ENCODE measurements at regions not wholly inside any gene's neighbourhood (a gene's known extent, or its start where the extent isn't known, plus 50 kb on each side); places are given as distances from the start of the nearest gene placed in this dataset.
A peak's percentile ranks its signal among the peaks of the same experiment; 100 is the strongest.

DNA sequence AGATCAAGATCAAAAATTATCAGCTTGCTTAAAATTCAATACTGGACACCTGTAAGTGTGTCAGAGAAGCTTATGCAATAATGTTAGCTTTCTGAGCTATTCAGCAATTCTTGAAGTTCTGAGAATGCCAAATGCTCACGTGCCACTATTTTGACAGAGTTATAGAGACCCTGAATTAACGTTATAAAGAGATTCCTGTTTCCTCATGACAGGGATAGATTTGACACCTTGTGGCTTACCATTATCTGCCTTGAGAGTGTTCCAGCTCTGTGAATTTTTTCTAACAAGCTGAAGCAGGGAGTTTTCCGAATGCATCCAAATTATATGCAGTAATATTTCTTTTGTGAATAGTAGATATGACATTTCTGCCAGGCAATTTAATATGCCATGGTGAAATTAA is 781.6 kb downstream of the ADGRL2 start:
- TF ChIP-seq EZH2 (IDR thresholded peaks at IDR 0.05; ENCODE audit: borderline replicate concordance, low read length), result no peak
- no peaks in the 10 kb centered on the region for H4K20me1 ChIP-seq (ENCODE audit: insufficient read depth, low read length)
- H3K4me1 ChIP-seq (ENCODE audit: insufficient read depth, low read length, severe bottlenecking), result no peaks in the 10 kb centered on the region
- H3F3A ChIP-seq (ENCODE audit: insufficient read depth, low read length), result no peaks in the 10 kb centered on the region
- no peaks in the 10 kb centered on the region for H3K79me2 ChIP-seq (ENCODE audit: insufficient read depth, low read length)
- no peak overlapping the region for H3K4me3 ChIP-seq (ENCODE audit: low read depth, low read length, poor library complexity, severe bottlenecking)
- H3K27ac ChIP-seq (ENCODE audit: low read depth, low read length, poor library complexity, severe bottlenecking), result no peak overlapping the region
- no peaks in the 10 kb centered on the region for H3K9me3 ChIP-seq (ENCODE audit: low read length)
- H3K36me3 ChIP-seq (ENCODE audit: insufficient read depth, low read length), result no peaks in the 10 kb centered on the region
- no peaks in the 10 kb centered on the region for H3K9me2 ChIP-seq (ENCODE audit: low read depth, low read length)
- H2AFZ ChIP-seq (ENCODE audit: low read length), result no peak overlapping the region
- H3K9ac ChIP-seq (ENCODE audit: low read length), result no peak overlapping the region
- H3K27me3 ChIP-seq (ENCODE audit: insufficient read depth, low read length), result no peaks in the 10 kb centered on the region
- H3K4me2 ChIP-seq (ENCODE audit: low read length), result no peak overlapping the region

GRCh38 chr1:82578086-82578726 is 777.5 kb downstream of the ADGRL2 start:
- Histone ChIP-seq H3K9me2 (ENCODE audit: low read depth, low read length) (no peaks in the 10 kb centered on the region), H3K36me3 (ENCODE audit: insufficient read depth, low read length) (no peaks in the 10 kb centered on the region), H3K9ac (ENCODE audit: low read length) (no peak overlapping the region), H3K79me2 (ENCODE audit: insufficient read depth, low read length) (no peaks in the 10 kb centered on the region), H3K4me1 (ENCODE audit: insufficient read depth, low read length, severe bottlenecking) (no peaks in the 10 kb centered on the region), H2AFZ (ENCODE audit: low read length) (no peak overlapping the region), H3K27me3 (ENCODE audit: insufficient read depth, low read length) (no peaks in the 10 kb centered on the region), H3K4me2 (ENCODE audit: low read length) (no peak overlapping the region), H3K4me3 (ENCODE audit: low read depth, low read length, poor library complexity, severe bottlenecking) (no peak overlapping the region), H4K20me1 (ENCODE audit: insufficient read depth, low read length) (no peaks in the 10 kb centered on the region), H3F3A (ENCODE audit: insufficient read depth, low read length) (no peaks in the 10 kb centered on the region), H3K9me3 (ENCODE audit: low read length) (no peaks in the 10 kb centered on the region), H3K27ac (ENCODE audit: low read depth, low read length, poor library complexity, severe bottlenecking) (peak overlapping the region; percentile 55)
- TF ChIP-seq CTCF (IDR thresholded peaks at IDR 0.05; ENCODE audit: low read length) (no peak), EZH2 (IDR thresholded peaks at IDR 0.05; ENCODE audit: borderline replicate concordance, low read length) (no peak)

GRCh38 chr1:82567348-82567747 is 766.6 kb downstream of the ADGRL2 start:
- Histone ChIP-seq H3F3A (ENCODE audit: insufficient read depth, low read length) (no peaks in the 10 kb centered on the region), H3K4me3 (ENCODE audit: low read depth, low read length, poor library complexity, severe bottlenecking) (no peak overlapping the region), H3K9ac (ENCODE audit: low read length) (no peak overlapping the region), H4K20me1 (ENCODE audit: insufficient read depth, low read length) (no peaks in the 10 kb centered on the region), H2AFZ (ENCODE audit: low read length) (no peak overlapping the region), H3K9me2 (ENCODE audit: low read depth, low read length) (no peaks in the 10 kb centered on the region), H3K27ac (ENCODE audit: low read depth, low read length, poor library complexity, severe bottlenecking) (no peak overlapping the region), H3K4me2 (ENCODE audit: low read length) (no peak overlapping the region), H3K79me2 (ENCODE audit: insufficient read depth, low read length) (no peaks in the 10 kb centered on the region), H3K4me1 (ENCODE audit: insufficient read depth, low read length, severe bottlenecking) (peaks cover 4% of the 10 kb centered on the region), H3K9me3 (ENCODE audit: low read length) (no peaks in the 10 kb centered on the region), H3K36me3 (ENCODE audit: insufficient read depth, low read length) (no peaks in the 10 kb centered on the region), H3K27me3 (ENCODE audit: insufficient read depth, low read length) (no peaks in the 10 kb centered on the region)
- TF ChIP-seq EZH2 (IDR thresholded peaks at IDR 0.05; ENCODE audit: borderline replicate concordance, low read length), result no peak
- no peak for TF ChIP-seq CTCF (IDR thresholded peaks at IDR 0.05; ENCODE audit: low read length)

GRCh38 chr1:82565546-82565945 is 764.8 kb downstream of the ADGRL2 start:
- Histone ChIP-seq H3K4me1 (ENCODE audit: insufficient read depth, low read length, severe bottlenecking) (peaks cover 4% of the 10 kb centered on the region), H3K79me2 (ENCODE audit: insufficient read depth, low read length) (no peaks in the 10 kb centered on the region), H3K4me3 (ENCODE audit: low read depth, low read length, poor library complexity, severe bottlenecking) (no peak overlapping the region), H3K36me3 (ENCODE audit: insufficient read depth, low read length) (no peaks in the 10 kb centered on the region), H3K4me2 (ENCODE audit: low read length) (no peak overlapping the region), H3K9me3 (ENCODE audit: low read length) (no peaks in the 10 kb centered on the region), H3F3A (ENCODE audit: insufficient read depth, low read length) (no peaks in the 10 kb centered on the region), H3K27me3 (ENCODE audit: insufficient read depth, low read length) (no peaks in the 10 kb centered on the region), H3K9ac (ENCODE audit: low read length) (no peak overlapping the region), H4K20me1 (ENCODE audit: insufficient read depth, low read length) (no peaks in the 10 kb centered on the region), H3K9me2 (ENCODE audit: low read depth, low read length) (no peaks in the 10 kb centered on the region), H3K27ac (ENCODE audit: low read depth, low read length, poor library complexity, severe bottlenecking) (no peak overlapping the region), H2AFZ (ENCODE audit: low read length) (no peak overlapping the region)
- TF ChIP-seq CTCF (IDR thresholded peaks at IDR 0.05; ENCODE audit: low read length), result no peak
- no peak for TF ChIP-seq EZH2 (IDR thresholded peaks at IDR 0.05; ENCODE audit: borderline replicate concordance, low read length)
